ENCODE measurements at regions not wholly inside any gene's neighbourhood (a gene's known extent, or its start where the extent isn't known, plus 50 kb on each side); places are given as distances from the start of the nearest gene placed in this dataset.
A peak's percentile ranks its signal among the peaks of the same experiment; 100 is the strongest.

- no peaks in the 10 kb centered on the region for H3K36me3 ChIP-seq
- in situ Hi-C loops (cut with MboI; ENCODE audit: low pct_ligation_motif_present in 1 of 4, low pct_unique_long_range_greater_than_20kb in 1 of 4, low sequenced_read_pairs in 3 of 4): no loop called here
- DNase-seq: peak; percentile 17
- no peak overlapping the region for H3K27ac ChIP-seq
- no peaks in the 10 kb centered on the region for H3K27me3 ChIP-seq
- H3K9me3 ChIP-seq: no peaks in the 10 kb centered on the region
- WGBS, 2 donors (ENCODE audit: low coverage in 1 of 2): 22 to 33% methylated on average over 3 of the region's 3 CpGs
- no peaks in the 10 kb centered on the region for H3K4me1 ChIP-seq
- intact Hi-C loops (cut with DNase I; ENCODE audit: low total_unique reads): no loop called here
- TF ChIP-seq EP300 (IDR thresholded peaks at IDR 0.05; ENCODE audit: low read depth) (no peak), POLR2A (IDR thresholded peaks at IDR 0.05) (no peak), POLR2AphosphoS5 (IDR thresholded peaks at IDR 0.05) (no peak)
- TF ChIP-seq, protein P1, sequence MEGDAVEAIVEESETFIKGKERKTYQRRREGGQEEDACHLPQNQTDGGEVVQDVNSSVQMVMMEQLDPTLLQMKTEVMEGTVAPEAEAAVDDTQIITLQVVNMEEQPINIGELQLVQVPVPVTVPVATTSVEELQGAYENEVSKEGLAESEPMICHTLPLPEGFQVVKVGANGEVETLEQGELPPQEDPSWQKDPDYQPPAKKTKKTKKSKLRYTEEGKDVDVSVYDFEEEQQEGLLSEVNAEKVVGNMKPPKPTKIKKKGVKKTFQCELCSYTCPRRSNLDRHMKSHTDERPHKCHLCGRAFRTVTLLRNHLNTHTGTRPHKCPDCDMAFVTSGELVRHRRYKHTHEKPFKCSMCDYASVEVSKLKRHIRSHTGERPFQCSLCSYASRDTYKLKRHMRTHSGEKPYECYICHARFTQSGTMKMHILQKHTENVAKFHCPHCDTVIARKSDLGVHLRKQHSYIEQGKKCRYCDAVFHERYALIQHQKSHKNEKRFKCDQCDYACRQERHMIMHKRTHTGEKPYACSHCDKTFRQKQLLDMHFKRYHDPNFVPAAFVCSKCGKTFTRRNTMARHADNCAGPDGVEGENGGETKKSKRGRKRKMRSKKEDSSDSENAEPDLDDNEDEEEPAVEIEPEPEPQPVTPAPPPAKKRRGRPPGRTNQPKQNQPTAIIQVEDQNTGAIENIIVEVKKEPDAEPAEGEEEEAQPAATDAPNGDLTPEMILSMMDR (IDR thresholded peaks at IDR 0.05): no peak
- no peak overlapping the region for H3K4me3 ChIP-seq
Observed at GRCh38 chr13:38008636-38009035, 139.1 kb upstream of the TRPC4 start.

DNA sequence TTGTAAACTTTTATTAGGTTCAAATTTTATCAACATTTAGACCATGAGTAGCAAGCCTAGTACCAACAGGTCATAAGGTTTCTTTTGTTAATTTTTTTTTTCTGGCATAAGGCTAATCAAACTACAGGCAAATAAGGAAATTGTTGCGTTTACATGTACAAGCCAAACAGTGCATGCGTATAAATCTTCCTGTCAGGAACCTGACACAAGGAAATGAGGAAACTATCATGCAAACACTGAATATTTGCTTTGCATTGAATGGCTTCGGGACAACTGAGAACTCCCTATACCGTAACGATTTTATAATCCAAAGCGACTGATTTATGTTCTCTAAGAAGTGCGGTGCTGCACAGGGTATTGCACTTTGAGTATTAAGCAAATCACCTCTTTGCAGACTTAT, 133.0 kb upstream of the TRPC4 start:
- in situ Hi-C loops (cut with MboI; ENCODE audit: low pct_ligation_motif_present in 1 of 4, low pct_unique_long_range_greater_than_20kb in 1 of 4, low sequenced_read_pairs in 3 of 4): no loop called here
- H3K27ac ChIP-seq: no peak overlapping the region
- WGBS, 2 donors (ENCODE audit: low coverage in 1 of 2): 13 to 32% methylated on average over 7 of the region's 7 CpGs

DNA sequence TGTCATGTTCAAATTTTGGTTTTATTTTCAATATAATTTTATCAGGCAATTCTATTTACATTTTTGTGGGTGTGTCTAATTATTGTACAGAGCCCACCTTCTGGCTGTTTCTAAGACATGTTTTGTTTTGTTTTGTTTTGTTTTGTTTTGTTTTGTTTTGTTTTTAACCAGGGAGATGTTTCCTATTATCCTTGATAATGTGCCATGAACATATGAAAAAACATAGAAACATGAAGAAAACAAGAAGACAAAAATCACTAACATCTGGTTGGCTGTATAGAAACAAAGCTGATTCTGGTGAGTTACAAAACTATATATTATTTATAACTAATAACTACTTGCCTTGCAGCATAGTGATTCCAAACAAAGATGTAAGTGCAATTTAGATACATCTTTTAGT, 128.1 kb upstream of the TRPC4 start:
- no peak overlapping the region for H3K27ac ChIP-seq
- H3K4me1 ChIP-seq: no peaks in the 10 kb centered on the region
- no peaks in the 10 kb centered on the region for H3K36me3 ChIP-seq
- no peak overlapping the region for H3K4me3 ChIP-seq
- no peaks in the 10 kb centered on the region for H3K9me3 ChIP-seq
- in situ Hi-C loops (cut with MboI; ENCODE audit: low pct_ligation_motif_present in 1 of 4, low pct_unique_long_range_greater_than_20kb in 1 of 4, low sequenced_read_pairs in 3 of 4): no loop called here
- intact Hi-C loops (cut with DNase I; ENCODE audit: low total_unique reads): no loop called here
- no peak for DNase-seq
- TF ChIP-seq, protein P1 (IDR thresholded peaks at IDR 0.05): no peak
- TF ChIP-seq POLR2A (IDR thresholded peaks at IDR 0.05) (no peak), POLR2AphosphoS5 (IDR thresholded peaks at IDR 0.05) (no peak), EP300 (IDR thresholded peaks at IDR 0.05; ENCODE audit: low read depth) (no peak)
- H3K27me3 ChIP-seq: no peaks in the 10 kb centered on the region

More for the DNA sequence above, 133.0 kb upstream of the TRPC4 start:
- DNase-seq: no peak
- Histone ChIP-seq H3K4me1 (peaks cover 0 to 8% (median 3%) of the 10 kb centered on the region in 4 donors), H3K36me3 (no peaks in the 10 kb centered on the region), H3K27me3 (no peaks in the 10 kb centered on the region), H3K4me3 (no peak overlapping the region), H3K9me3 (no peaks in the 10 kb centered on the region)
- TF ChIP-seq EP300 (IDR thresholded peaks at IDR 0.05; ENCODE audit: low read depth) (no peak), POLR2A (IDR thresholded peaks at IDR 0.05) (no peak), POLR2AphosphoS5 (IDR thresholded peaks at IDR 0.05) (no peak)
- TF ChIP-seq, protein P1 (IDR thresholded peaks at IDR 0.05): no peak
- intact Hi-C loops (cut with DNase I; ENCODE audit: low total_unique reads): no loop called here

- no peaks in the 10 kb centered on the region for H3K27me3 ChIP-seq
- no peaks in the 10 kb centered on the region for H3K4me1 ChIP-seq
- in situ Hi-C loops (cut with MboI; ENCODE audit: low pct_ligation_motif_present in 1 of 4, low pct_unique_long_range_greater_than_20kb in 1 of 4, low sequenced_read_pairs in 3 of 4): no loop called here
- H3K4me3 ChIP-seq: no peak overlapping the region
- no peak for DNase-seq
- no peak overlapping the region for H3K27ac ChIP-seq
- no peaks in the 10 kb centered on the region for H3K9me3 ChIP-seq
- TF ChIP-seq, protein P1 (IDR thresholded peaks at IDR 0.05): no peak
- WGBS, 2 donors (ENCODE audit: low coverage in 1 of 2): 0% methylated on average over 1 of the region's 1 CpG
- H3K36me3 ChIP-seq: no peaks in the 10 kb centered on the region
- intact Hi-C loops (cut with DNase I; ENCODE audit: low total_unique reads): no loop called here
Observed at GRCh38 chr13:37995092-37995491, 125.5 kb upstream of the TRPC4 start.

Measured in transverse colon (tissue), 4 donors.